ENCODE measurements at regions not wholly inside any gene's neighbourhood (a gene's known extent, or its start where the extent isn't known, plus 50 kb on each side); places are given as distances from the start of the nearest gene placed in this dataset.

DNA sequence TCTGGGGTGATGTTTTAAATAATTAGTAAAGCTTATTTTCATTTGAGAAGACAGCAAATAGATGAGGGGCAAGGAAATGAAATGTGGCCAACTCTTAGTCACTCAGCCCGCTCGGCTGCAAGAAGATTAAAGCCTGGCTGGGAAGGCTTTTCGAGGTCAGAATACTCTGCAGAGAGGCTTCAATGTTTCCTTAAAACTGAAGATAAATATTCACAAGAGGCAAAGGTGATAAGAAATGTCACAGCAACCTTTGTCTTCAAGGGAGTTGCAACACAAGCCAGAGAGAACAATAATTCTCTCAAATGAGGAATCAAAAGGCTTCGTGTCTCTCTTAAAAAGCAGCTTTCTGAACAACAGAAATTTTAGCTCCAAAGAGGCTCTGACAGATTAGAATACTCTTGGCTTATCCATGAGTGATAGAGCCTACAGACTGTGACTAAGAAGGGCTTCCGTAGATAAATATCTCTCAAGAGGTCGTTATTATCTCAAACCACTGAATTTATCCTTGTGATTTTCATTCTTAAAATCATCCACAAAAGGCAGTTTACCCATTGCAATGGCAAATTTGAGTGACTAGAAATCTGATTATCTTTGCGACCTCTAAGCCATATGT lies 92.5 kb downstream of the KLF6 start:
- DNase-seq (ENCODE audit: low read depth in 2 of 2) = no peak

DNA sequence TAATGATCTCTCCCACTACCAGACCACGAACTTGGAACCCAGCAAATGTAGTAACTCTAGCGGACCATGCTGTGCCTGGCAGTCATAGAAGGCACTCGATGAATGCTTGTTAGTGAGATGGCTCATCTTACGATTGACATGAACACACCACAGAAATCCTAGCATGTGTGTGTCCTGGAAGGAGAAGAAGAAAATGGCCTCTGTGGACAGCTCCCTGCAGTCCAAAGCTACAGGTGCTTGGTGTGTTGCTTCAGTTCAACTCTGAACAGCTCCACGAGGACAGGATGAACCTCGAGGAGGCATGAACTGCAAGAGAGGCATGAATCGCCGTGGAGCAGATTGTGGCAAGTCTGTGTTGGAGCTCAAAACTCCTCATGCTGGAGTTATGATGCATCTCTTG lies 93.5 kb downstream of the KLF6 start:
- no peak for DNase-seq (ENCODE audit: low read depth in 2 of 2)

DNA sequence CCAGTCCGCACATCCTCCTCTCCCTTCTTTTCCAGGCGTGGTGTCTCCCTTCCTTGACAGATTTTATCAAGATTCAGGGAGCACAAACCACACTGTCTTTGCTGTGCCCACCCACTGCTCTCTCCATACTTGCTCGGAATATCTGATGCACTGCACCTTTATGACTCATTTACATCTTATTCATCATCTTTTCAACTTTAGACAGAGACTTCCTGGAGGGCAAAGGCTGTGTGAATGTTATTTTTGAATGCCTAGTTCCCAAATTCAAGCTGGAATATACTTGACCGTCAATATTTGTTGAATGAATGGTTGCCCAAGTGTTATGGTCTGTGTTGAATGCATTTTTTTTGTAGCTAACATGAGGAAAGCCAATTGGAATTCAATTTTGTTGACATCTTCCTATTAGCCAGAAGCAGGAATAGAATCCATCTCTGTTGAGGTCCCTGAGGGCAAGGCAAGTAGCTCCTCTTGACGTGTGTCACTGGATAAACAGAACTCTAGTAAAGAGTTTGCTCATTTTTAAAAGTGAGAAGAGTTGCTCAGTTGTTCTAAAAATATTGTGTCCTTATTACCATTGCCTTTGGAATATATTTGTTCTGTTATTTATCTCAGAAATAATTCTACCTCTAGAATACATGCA lies 95.0 kb downstream of the KLF6 start:
- DNase-seq (ENCODE audit: low read depth in 2 of 2) = no peak

DNA sequence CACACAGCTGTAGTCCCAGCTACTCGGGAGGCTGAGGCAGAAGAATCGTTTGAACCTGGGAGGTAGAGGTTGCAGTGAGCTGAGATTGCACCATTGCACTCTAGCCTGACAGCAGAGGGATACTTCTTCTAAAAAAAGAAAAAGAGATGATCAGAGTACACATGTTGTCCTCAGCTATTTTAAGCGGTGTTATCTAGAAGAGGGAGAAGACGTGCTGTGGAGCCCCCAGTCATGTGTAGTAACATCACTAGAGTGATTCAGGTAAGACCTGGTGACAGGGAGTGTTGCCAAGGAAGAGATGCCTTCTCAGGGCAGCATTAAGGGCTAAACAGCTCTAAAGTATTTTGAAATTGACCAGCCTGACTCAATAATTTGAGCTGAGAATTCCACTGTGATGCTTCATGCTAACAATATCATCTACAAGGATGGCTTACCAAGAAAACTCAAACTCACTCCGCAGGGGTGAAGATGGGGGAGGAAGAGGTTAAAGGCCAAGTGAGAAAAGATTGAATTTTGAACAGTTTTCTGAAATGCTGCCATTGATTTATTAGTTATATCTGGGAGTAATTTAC lies 97.4 kb downstream of the KLF6 start:
- DNase-seq (ENCODE audit: low read depth in 2 of 2) = no peak

DNA sequence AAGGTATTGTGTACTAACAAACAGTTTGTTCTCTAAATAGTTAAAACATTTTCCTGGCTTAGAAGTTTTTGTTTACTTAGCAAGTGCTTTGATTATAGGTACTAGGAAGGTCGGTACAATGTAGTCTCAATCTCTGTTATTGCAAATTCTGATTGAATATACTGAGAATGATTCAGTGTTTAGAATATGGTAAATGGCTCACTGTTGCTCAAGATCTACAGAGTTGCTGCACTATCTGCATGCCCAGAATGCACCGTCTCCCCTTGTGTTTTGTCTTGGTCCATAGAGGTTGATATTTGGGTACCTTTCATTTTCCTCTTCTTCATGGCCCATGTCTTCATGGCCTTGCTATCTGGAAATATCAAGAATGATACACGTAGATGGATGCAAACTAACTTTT lies 99.6 kb downstream of the KLF6 start:
- no peak for DNase-seq (ENCODE audit: low read depth in 2 of 2)

DNA sequence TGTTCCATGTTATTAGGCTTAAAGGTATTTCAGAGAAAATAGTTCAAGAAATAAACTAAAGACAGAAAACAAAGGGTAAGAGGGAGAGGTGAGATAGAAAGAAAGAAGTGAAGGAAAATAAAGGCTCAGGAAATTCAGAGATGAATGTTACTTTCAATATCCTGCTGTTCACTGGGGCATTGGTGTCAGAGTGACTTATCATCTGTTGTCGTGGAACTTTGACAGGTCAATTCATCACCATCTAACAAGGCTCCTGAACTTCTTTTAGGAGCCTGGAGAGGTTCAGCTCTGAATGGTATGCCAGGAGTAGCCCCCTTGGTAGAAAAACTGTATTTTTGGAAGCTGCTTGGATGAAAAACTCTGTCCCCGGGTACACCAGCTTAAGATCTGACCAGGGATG lies 100.1 kb downstream of the KLF6 start:
- DNase-seq (ENCODE audit: low read depth in 2 of 2) = no peak

DNA sequence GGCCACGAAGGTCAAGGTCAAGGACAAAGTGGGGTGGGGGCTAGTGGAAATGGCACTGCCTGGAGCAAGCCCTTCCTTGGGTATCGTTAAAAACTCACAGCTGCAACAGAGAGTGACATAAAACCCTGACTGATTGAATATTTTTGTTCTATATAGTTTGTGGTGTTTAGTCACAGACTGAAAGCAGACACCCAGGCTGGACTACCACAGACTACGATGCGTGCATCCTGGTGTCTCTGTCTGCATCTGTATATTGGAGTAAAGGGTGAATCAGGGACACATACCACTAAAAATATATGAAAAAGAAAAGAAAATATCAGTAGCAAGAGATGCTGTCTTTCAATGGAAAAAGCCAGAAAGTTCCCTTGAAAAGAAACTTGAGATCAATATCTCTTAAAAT lies 101.4 kb downstream of the KLF6 start:
- DNase-seq (ENCODE audit: low read depth in 2 of 2) = no peak

DNA sequence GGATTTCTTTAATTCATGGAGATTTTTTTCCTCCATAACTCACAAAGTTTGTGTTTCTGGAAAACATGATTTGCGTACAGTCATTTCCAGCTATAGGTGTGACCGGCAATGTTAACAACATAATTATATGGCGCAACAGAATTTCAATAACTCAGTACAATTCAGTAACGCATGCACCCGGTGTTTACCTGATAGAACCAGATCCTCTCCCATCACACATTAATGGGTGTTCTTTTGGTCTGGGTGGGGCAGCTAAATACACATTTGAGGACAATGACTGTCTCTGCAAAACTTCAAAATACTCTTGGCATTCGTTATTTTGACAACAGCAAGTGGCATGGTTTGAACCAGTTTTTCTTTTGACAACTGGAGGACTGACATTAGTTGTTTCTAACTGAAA lies 102.3 kb downstream of the KLF6 start:
- no peak for DNase-seq (ENCODE audit: low read depth in 2 of 2)

DNA sequence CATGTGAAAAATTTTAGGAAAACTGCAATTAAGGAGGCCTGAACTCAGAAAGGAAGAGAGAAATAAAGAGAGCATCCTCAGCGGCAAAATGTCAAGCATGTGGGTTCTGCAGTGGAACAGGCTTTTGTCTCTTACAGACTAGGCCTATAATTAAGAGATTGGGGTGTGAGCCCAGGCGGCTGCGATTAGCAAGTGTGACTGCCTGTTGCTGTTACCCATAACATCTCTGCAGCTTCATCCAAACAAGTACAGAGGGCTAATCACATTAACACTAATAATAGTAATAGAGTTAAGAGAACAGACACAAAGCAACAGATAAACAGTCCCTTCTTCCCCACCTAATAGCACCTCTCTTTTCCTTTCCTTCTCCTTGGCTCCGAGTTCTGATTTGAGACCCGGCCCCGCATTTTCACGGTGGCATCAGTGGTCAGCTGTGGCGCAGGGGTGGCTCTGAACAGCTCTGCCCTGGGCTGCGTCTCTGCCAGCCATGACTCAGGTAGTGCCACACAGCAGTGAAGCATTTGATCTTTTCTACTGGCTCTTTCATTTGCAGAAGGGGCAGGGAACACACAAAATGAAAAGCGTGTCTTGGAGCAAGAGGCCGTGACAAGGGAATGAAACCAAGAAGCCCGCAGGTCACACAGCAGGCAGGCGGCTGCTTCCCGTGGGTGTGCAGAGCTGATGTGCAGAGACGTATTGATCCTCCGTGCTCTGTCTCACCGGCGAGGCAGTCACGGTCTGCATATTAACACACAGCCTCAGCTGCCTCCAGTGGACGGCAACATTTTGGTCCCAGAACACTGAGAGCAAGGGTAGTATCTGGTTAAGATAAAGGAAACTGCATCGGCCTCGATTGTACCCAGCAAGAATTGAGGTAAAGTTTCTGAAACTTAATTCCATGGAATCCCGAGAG lies 103.1 kb downstream of the KLF6 start:
- DNase-seq (ENCODE audit: low read depth in 2 of 2) = no peak

DNA sequence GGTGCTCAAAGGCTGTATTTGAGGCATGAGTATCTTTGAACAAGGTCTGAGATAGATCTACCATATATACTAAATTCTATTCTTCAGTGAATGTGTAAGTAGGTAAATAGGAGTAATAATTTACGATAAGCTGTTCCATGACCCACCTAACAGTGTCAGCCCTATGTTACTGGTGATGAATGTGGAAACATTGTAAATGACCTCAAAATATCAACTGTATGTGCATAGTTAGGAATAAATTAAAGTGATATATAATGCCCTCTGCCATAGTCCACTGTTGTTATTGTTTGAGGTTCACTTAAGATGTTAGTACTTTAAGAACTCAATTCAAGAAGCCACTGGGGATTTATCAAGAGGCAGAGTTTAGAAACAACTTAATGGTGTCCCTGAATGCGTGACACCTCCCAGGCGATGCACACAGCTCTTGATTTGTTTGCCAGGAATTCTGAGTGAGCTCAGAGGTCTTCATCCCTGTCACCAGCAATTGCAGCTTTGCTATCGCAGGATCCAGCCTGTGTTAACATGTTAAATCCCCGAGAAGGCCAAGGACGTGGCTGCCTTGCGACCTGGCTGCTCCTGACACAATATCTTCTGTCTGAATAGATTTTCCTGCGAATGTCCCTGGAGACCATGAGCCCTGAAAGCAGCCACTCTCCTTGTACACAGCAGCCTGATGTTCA lies 104.9 kb downstream of the KLF6 start:
- no peak for DNase-seq (ENCODE audit: low read depth in 2 of 2)

DNA sequence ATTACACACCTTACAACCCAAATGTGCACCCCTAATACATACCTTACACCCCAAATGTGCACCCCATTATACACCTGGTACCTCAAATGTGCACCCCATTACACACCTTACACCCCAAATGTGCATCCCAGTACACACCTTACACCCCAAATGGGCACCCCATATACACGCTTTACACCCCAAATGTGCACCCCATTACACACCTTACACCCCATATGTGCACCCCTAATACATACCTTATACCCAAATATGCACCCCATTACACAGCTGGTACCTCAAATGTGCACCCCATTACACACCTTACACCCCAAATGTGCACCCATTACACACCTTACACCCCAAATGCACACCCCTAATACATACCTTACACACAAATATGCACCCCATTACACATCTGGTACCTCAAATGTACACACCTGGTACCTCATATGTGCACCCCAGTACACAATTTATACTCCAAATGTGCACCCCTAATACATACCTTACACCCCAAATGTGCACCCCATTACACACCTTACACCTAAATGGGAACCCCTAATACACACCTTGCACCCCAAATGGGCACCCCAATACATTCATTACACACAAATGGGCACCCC lies 106.3 kb downstream of the KLF6 start:
- no peak for DNase-seq (ENCODE audit: low read depth in 2 of 2)

DNA sequence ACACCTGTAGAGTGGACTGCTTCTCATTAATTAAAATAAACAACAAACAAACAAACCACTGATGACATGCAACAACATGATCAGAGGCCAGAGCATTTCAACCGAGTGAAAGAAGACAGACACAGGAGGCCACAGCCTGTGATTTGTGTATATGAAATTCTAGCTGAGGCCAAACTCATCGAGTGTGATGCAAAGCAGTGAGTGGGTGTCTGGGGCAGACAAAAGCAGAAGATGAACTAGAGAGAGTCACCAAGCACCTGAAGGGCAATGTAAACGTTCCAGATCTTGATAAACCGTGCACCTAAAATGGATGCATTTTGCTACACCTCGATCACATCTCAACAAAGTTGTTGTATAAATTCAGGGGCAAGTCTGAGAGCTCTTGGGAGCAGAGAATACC lies 108.4 kb downstream of the KLF6 start:
- no peak for DNase-seq (ENCODE audit: low read depth in 2 of 2)

DNA sequence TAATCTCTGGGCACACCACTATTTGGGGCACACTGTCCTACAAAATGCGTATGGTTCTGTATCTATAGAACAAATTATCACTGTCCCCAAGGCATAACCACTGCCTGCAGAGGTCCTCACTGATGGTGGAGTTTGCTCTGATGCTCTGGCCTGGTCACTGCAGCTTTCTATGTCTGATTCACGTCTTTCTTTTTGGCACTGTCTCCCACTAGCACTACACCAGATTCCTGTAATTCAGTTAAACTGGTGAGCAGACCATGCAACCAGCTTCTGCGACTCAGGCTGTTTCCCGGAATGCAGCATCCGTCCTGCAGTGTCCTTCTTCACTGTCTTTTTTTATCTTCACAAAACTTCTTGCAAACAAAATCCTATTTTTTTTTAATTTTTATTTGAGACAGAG lies 112.8 kb downstream of the KLF6 start:
- DNase-seq (ENCODE audit: low read depth in 2 of 2) = no peak

DNA sequence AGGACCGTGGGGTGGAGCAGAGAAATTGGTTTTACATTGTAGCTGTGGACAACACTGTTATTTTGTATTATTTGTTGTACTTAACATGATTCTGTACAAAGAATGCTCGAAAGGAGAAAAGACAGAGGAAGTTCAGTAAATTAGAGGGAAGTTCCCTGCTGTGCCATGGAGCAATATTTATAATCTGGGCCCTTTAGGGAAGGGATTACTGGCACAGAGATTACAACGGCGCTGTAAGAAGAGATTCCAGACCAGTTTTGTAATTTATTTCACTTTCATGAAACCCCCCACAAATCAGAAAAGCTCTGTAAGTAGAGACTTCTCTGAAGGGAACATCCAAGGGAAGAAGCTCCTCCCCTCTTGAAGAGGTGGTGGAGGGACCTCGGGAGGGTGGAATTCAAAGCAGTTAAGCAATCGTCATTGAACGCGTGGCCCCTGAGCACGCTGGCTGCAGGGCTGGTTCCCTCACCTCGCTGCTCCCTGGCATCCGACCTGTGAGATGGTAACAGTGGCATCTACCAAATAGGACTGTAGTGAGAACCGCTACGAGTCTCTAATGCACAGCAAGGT lies 113.5 kb downstream of the KLF6 start:
- no peak for DNase-seq (ENCODE audit: low read depth in 2 of 2)

DNA sequence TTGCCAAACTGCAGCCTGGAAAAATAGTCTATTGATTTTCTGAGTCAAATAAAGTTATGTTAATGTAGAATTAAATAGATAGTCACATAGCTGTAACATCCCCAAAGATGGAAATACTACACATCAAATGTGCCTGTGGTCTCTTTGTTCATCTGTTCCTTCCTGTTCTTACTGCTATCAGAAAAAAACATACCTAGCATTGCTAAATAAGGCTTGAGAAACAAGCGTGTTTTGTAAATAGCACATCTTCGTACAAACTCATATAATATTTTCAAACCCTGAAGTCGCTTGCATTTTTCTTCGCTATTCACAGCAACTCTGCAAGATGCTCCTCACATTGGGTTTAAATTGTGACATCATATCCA lies 116.1 kb downstream of the KLF6 start:
- no peak for DNase-seq (ENCODE audit: low read depth in 2 of 2)

DNA sequence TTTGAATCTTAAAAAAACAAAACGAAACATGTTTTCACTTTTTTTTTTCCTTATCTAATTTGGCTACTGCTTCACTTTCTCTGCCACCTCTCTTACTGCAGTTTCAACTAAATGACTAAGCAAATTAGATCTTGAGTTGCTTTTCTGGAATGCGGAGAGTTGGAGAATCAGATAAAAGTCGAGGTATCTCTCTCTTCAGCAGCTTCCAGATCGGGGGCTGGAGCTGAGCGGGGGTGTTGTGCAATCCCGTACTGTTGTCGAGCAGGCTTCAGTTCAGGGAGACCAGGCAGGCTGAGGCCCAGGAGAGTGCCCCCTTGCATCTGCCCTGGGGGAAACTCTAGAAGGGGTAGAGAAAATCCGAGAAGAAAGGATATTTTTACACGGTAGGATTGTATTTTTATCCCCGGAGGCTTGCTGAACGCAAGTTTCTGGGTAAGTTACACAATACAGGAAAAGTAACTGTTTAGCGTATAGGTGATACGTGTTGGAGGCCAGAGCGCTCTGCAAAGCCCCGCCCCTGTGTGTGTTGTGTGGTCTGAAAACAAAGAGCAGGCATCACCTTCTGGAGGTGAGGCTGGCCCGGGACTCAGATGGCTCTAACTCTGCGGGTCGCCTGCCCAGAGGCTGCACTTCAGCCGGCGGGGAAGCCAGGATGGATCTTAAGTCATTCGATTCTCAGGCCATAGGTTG lies 116.6 kb downstream of the KLF6 start:
- DNase-seq (ENCODE audit: low read depth in 2 of 2) = peak; percentile 56 to 66

DNA sequence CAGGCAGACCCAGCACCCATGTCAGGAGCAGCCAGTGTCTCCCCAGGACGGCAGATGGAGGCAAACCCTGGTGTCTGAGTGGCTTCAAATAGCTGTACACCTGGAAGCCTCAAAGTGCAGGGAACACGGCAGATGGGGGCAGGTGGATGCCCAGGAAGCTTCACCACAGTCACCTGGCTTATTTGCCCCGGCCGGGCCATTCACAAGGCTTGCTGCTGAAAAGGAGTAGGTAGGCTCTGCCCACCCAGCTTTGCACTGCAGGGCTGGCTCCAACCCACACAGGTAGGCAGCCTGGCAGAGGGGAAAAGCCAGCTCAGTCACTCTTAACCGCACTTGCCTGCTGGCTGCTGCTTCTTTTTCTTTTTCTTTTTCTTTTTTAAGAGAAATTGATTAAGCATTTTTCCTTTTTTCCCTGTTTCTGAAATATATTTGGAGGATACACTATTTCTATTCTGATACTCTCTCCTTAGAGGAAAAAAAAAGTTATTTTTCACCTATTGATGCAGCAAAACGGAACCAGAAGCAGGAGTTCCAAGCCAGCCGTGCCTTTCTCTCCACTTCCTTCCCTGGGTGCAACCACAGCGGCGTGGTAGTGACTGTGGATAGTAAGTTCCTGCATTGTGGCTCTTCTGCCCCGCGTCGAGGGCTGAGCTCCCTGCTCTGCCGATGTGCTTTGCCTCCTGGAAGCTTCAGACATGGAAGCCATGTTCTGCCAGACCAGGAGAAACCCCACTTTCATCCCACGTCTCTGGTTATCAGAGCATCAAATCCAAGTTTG lies 118.3 kb downstream of the KLF6 start:
- no peak for DNase-seq (ENCODE audit: low read depth in 2 of 2)

DNA sequence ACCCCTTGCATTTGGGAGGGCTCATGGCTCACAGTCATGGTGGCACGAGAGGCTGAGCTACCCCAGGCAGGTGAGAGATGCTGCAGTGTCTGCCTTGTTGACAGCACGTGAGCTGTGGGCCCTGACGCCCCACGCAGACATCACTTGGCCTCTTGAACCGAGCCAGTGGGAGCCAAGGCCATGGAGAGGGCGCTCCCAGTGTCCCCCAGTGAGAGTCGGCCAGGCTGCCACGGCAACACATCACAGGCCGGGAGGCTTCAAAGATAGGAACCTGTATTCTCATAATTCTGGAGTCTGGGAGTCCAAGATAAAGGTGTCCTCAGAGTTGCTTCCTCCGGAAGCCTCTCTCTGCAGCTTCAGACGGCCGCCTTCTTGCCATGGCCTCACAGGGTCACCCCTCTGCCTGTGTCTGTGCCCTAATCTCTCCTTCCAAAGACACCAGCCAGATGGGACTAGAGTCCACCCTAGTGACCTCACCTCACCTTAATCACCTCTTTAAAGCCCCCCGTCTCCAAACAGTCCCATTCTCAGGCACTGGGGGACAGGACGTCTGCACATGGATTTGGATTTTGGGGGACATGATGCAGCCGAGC lies 119.6 kb downstream of the KLF6 start:
- DNase-seq (ENCODE audit: low read depth in 2 of 2) = no peak

DNA sequence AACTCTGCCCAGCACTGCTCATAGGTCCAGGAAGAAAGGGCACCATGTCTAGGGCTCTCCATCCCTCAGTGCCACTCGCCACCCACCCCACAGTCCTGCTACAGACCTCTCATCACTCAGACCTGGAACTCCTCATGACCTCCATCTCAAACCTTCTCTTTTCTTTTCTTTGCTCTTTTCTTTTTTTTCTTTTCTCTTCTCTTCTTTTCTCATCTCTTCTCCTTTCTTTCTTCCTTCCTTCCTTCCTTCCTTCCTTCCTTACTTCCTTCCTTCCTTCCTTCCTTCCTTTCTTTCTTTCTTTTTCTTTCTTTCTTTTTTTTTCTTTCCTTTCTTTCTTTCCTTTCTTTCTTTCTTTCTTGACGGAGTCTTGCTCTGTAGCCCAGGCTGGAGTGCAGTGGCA lies 122.2 kb downstream of the KLF6 start:
- DNase-seq (ENCODE audit: low read depth in 2 of 2) = no peak

DNA sequence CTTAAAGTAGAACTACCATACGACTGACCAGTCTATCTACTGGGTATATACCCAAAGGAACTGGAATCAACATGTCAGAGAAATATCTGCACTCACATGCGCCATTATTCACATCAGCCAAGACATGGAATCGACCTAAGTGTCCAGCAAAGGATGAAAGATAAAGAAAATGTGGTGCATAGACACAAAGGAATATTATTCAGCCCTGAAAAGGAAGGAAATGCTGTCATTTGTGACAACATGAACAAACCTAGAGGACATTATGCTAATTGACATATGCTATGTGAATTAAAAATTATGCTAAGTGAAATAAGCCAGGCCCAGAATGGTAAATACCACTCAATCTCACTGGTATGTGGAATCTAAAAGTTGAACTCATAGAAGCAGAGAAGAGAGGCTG lies 123.7 kb downstream of the KLF6 start:
- DNase-seq (ENCODE audit: low read depth in 2 of 2) = no peak
